HG03196 (cell line): ENCODE measurements at regions not wholly inside any gene's neighbourhood (a gene's known extent, or its start where the extent isn't known, plus 50 kb on each side); places are given as distances from the start of the nearest gene placed in this dataset.

ENCODE experiments used
- ATAC-seq: cut with Tn5 transposase; IDR thresholded peaks from one replicate; pipeline ENCODE4 v1.9.1; 2021; ENCODE audit not compliant: unreplicated experiment

DNA sequence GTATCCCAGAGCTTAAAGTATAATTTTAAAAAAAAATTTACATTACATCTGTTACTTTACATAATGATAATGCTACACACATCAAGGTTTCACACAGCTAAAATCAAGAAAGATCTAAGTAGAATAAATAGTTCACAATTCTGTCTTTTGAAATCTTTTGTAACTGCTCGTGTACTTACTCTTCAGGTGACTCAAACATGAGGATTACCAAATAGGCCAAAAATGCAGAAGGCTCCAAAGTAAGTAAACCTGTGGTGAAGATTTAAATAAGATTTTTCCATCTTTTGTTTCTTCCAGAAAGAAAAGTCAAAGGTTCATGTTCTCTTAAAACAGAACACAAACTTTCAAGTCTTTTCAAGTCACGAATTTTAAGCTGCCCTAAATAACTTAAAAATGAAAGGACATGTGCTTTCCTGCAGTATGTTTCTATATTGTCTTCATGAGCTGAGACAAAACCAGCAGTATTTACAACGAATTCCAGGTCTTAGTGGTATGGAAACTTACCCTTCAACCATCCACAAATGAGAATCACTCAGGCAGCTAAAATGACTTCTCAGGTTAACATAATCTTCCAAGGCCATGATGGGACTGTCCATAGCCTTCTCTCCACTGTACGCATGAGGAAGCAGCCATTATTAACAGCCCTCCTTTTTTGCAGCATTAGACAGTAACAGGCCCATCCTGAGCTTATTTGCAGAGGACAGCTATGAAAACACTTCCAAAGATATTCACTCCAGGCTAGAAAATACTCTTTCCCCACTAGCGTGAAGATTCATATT lies 172.8 kb upstream of the EDNRA start:
- ATAC-seq, result no peak

- ATAC-seq, result no peak
Measured at GRCh38 chr4:147309434-147309833, 171.5 kb upstream of the EDNRA start.

DNA sequence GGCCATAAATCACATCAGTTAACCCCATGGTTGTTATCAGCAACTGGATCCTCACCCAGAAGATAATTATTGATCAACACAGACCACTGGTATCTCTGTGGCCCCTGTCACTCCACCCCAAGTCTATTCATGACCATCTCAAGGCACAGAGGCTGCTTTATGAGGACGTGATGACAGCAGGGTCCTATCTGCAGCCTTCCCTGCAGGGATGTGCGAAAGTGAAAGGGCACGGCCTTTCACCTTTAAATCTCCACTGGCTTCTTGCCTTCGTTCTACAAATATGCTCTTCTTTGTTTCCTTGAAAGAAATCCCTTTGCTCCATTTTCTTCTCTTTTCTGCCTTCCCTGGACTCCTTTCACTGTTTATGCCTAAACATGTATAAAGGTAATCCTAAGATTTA lies 170.6 kb upstream of the EDNRA start:
- no peak for ATAC-seq

DNA sequence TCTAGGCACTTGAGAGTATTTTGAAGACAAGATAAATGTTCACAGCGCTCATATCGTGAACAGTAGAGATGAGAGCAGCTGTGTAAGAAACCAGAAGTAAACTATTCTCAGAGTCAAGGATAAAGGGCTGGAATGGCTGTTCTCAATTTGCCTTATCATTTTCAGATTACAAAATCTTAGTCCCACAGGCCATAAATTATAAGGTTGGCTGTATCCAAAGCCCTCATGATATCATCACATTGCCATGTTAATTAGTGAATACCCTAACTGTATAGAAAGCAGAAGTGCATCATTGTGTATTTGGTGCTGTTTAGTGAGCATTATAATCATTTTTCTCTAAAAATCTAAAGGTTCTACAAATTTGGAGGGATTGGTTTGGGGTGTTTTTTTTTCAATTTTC lies 168.9 kb upstream of the EDNRA start:
- ATAC-seq, result no peak

GRCh38 chr4:147312376-147313046 lies 168.4 kb upstream of the EDNRA start:
- ATAC-seq, result no peak

DNA sequence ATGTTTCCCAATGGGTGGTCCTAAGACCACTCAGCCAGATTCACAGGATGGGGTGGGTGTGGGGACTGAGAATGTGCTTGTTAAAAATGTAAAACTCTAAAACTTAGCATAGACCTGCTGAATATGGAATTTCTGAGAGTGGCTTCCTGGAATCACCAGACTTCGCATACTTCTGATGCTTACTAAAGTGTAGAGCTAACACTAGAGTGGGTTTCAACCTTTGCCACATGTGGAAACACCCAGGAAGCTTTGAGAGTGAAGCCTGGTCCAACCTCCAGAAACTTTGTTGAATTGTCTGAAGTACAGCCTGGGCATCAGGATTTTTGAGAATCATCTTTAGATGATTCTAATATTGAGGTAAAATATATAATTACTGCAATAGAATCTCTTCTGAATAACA lies 167.8 kb upstream of the EDNRA start:
- no peak for ATAC-seq

DNA sequence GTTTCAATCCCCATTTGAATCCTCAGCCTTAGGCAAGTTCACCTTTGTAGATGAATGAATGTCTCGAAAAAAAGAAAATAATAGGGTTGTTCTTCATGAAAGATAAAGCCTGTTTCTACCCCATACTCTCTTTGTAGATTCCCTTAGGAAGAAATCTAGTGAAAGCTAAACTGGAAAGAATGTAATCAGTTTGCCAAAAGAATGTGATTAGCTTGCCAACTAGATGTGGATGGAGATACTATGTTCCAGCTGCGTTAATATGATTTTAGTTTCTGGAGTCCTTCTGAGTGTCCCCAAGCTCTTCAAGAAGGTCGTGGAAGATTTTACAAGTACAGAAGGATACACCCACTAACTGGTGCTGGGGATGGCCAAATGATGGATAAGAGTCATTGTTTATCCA lies 162.3 kb upstream of the EDNRA start:
- no peak for ATAC-seq

GRCh38 chr4:147325571-147325981 lies 155.3 kb upstream of the EDNRA start:
- ATAC-seq, result no peak

DNA sequence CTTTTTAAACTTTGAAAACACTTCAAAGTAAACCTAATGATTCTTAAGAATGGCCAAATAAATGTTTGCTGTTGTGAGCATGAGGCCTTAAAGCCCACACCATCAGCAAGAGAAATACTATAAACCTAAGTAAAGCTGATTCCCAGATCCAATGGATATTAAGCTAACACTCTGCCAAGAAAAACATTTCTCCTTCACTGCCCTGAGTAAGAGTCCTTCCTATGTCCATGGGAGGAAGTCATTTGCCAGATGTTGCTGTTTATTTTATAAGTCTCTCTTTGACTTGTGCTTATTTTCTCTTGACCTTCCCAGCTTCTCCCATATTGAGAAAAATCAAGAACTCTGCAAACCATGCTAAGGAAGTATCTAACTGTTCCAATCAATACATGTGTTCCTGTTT lies 154.3 kb upstream of the EDNRA start:
- ATAC-seq, result no peak

- no peak for ATAC-seq
Measured at GRCh38 chr4:147327322-147327721, 153.6 kb upstream of the EDNRA start.

DNA sequence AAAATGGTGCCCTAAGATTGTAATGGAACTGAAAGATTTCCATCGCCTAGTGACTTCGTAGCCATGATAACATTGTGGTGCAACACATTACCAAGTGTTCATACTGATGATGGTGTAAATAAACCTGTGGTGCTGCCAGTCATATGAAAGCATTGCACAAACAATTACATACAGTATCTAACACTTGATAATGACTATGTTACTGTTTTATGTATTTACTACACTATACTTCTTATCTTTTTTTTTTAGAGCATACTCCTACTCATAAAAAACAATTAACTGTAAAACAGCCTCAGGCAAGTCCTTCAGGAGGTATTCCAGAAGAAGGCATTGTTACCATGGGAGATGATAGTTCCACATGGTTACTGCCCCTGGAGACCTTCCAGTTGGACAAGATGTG lies 152.7 kb upstream of the EDNRA start:
- no peak for ATAC-seq

DNA sequence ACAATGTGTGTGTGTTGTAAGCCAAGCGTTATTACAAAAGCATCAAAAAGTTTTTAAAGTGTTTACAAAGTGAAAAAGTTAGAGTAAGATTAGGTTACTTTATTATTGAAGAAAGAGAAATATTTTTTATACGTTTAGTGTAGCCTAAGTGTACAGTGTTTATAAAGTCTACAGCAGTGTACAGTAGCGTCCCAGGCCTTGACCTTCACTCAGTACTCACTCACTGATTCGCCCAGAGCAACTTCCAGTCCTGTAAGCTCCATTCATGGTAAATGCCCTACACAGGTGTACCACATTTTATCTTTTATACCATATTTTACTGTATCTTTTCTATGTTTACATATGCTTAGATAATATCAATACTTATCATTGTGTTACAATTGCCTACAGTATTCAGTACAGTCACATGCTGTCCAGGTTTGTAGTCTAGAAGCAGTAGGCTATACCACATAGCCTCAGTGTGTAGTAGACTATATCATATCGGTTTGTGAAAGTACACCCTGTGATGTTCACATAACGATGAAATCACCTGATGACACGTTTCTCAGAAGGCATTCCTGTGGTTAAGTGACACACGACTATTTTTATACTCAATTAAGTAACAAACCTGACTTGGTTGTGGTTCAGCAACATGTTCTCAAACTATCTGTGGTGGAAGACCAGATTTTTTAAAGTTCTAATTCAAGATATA lies 152.0 kb upstream of the EDNRA start:
- ATAC-seq, result no peak

DNA sequence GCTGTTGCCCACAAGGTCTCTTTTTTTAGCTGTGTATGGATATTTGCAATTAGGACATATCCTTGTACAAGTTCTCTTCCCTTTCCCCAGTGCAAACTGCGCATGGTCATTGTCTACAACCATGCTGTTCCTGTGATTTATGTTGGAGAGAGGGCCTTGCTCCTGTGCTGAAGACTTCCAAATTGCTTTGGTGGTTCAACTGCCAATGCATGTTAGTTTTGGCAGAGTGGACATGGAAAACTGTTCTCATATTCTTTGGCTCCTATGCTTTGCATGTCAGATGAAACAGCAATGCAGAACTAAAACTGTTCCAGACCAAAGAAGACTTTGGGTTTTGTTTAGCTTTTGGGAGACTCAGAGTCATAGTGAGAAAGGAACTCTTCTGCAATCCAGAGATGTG lies 148.8 kb upstream of the EDNRA start:
- no peak for ATAC-seq

DNA sequence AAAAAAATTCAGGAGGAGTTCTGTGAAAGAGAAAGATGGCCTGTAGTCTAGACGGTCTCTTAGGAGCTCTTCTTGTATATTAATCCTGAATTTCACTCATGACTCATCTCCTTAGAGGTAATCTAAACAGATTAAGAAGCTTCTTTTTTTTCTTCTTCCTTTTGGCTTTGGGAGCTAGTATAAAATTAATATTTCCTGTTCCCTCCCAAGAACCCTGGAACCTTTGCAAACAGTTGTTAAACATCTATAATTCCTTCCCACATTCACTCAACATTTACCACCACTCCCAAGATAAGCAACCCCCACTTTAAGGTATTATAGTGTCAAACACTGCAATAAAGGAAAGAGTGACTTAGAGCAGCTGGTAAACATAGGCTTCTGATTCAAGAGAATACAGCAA lies 146.4 kb upstream of the EDNRA start:
- ATAC-seq, result no peak

GRCh38 chr4:147335183-147335582 lies 145.7 kb upstream of the EDNRA start:
- ATAC-seq, result no peak

GRCh38 chr4:147336252-147336651 lies 144.6 kb upstream of the EDNRA start:
- ATAC-seq, result no peak

GRCh38 chr4:147339100-147339499 lies 141.8 kb upstream of the EDNRA start:
- no peak for ATAC-seq

- peak; percentile 32 for ATAC-seq
Measured at GRCh38 chr4:147340111-147340510, 140.8 kb upstream of the EDNRA start.

DNA sequence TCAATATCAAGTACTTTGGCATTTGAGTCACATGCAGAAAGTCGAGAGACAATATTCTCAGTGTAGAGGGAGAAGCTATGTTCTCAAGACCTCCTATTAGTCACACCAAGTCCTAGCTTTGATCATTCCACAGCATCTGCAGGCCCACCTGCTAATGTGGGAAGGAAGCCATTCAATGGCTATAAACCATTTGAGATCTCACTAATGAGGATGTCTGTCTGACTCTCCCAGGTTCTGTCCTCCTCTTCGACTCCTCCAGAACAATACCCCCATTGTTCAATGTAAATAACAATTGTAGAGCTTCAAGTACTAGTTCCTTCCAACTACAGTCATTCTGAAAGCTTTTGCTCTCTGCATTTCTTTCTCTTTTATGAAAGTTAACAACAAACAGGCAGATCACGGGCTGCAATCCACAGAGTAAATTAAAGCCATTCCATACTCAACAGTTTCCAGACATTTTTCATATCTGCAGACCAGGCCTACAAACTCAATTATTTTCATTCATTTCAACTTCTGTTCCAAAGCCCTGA lies 140.2 kb upstream of the EDNRA start:
- ATAC-seq, result peak; percentile 49

GRCh38 chr4:147343692-147344091 lies 137.2 kb upstream of the EDNRA start:
- no peak for ATAC-seq

GRCh38 chr4:147345662-147346061 lies 135.2 kb upstream of the EDNRA start:
- no peak for ATAC-seq

- ATAC-seq, result no peak
Measured at GRCh38 chr4:147347217-147347616, 133.7 kb upstream of the EDNRA start.
